PC-9 (cell line): ENCODE measurements at regions not wholly inside any gene's neighbourhood (a gene's known extent, or its start where the extent isn't known, plus 50 kb on each side); places are given as distances from the start of the nearest gene placed in this dataset.

Experiments used
- BruUV-seq: library from RNA; stranded (reverse); fragments of 400-500 nt; replicated peaks from 2 replicates; lab custom pipeline; 2021; lab: Mats Ljungman, UMichigan
- CTCF ChIA-PET: fragments of 300-600 bp; sonication (Branson Sonifier 250); formaldehyde crosslinking; loops from one replicate; lab custom pipeline; 2022; ENCODE audit warnings: antibody characterized with exemption; lab: Charles Lee
- POLR2A ChIA-PET: fragments of 300-600 bp; sonication (Branson Sonifier 250); formaldehyde crosslinking; loops from one replicate; lab custom pipeline; 2022; ENCODE audit warnings: antibody characterized with exemption; ENCODE audit not compliant: unreplicated experiment; lab: Charles Lee
- DNase-seq, 2 experiments: peaks; one replicate each; pipeline versions ENCODE4 v3.0.0 to v3.0.0-alpha.2; 2015 to 2022; ENCODE audit warnings: mixed read lengths in 1 of 2
- H2AFZ ChIP-seq: fragments of 200-600 bp; sonication (generic); 2 replicates; pipeline ENCODE4 v1.8.1; 2017; ENCODE audit warnings: antibody characterized with exemption
- H3F3A ChIP-seq: fragments of 200-600 bp; sonication (generic); 2 replicates; pipeline ENCODE4 v1.8.1; 2017; ENCODE audit warnings: antibody characterized with exemption, mild to moderate bottlenecking, low read depth; ENCODE audit not compliant: insufficient read depth
- H3K27ac ChIP-seq: fragments of 200-600 bp; sonication (generic); 2 replicates; pipeline ENCODE4 v1.6.1; 2016; ENCODE audit warnings: mixed run types
- H3K27me3 ChIP-seq: fragments of 200-600 bp; sonication (generic); 2 replicates; pipeline ENCODE4 v1.6.1; 2016; ENCODE audit warnings: low read depth, mixed run types; ENCODE audit not compliant: insufficient read depth
- H3K36me3 ChIP-seq: fragments of 200-600 bp; sonication (generic); 2 replicates; pipeline ENCODE4 v1.6.1; 2016; ENCODE audit warnings: low read depth, mixed run types
- H3K4me1 ChIP-seq: fragments of 200-600 bp; sonication (generic); replicated peaks from 2 replicates; pipeline ENCODE4 v1.6.1; 2016; ENCODE audit warnings: mixed run types; ENCODE audit not compliant: insufficient read depth
- H3K4me2 ChIP-seq: fragments of 200-600 bp; sonication (generic); 2 replicates; pipeline ENCODE4 v1.6.1; 2017; ENCODE audit warnings: mixed run types
- H3K4me3 ChIP-seq: fragments of 200-600 bp; sonication (generic); 2 replicates; pipeline ENCODE4 v1.6.1; 2016; ENCODE audit warnings: mixed run types
- H3K79me2 ChIP-seq: fragments of 200-600 bp; sonication (generic); 2 replicates; pipeline ENCODE4 v1.6.1; 2017; ENCODE audit warnings: low read depth, mixed run types
- H3K9me2 ChIP-seq: fragments of 200-600 bp; sonication (generic); 2 replicates; pipeline ENCODE4 v1.8.1; 2017; ENCODE audit warnings: mild to moderate bottlenecking; ENCODE audit not compliant: insufficient read depth
- H3K9me3 ChIP-seq: fragments of 200-600 bp; sonication (generic); 2 replicates; pipeline ENCODE4 v1.8.1; 2016; ENCODE audit warnings: low read depth; ENCODE audit not compliant: insufficient read depth
- H4K20me1 ChIP-seq: fragments of 200-600 bp; sonication (generic); 2 replicates; pipeline ENCODE4 v1.8.1; 2017; ENCODE audit not compliant: insufficient read depth
- CTCF ChIP-seq: fragments of 200-600 bp; sonication (generic); conservative IDR thresholded peaks from 2 replicates; pipeline ENCODE4 v1.6.1; 2017; ENCODE audit warnings: mixed run types, antibody characterized with exemption, mild to moderate bottlenecking, moderate library complexity
- EZH2 ChIP-seq: fragments of 200-600 bp; sonication (generic); IDR thresholded peaks from 2 replicates; pipeline ENCODE4 v1.8.0; 2017; ENCODE audit warnings: antibody characterized with exemption, low read depth
- intact Hi-C: fragments of 100-400 bp; cut with micrococcal nuclease; formaldehyde crosslinking; loops from one replicate; pipeline ENCODE4 v1.10.0; 2022; ENCODE audit not compliant: unreplicated experiment

GRCh38 chr11:33476945-33477606 is 219.9 kb downstream of the HIPK3 start:
- Histone ChIP-seq H3K4me3 (no peak overlapping the region), H3K79me2 (no peaks in the 10 kb centered on the region), H3F3A (0 out of 2 replicates have a peak, but pooled peaks cover 12% of the 10 kb centered on the region), H2AFZ (no peak overlapping the region), H3K9me2 (no peaks in the 10 kb centered on the region), H3K4me1 (peaks cover 12% of the 10 kb centered on the region), H3K4me2 (0 out of 2 replicates have a peak overlapping the region, but pooled peaks have one; percentile 25), H3K36me3 (no peaks in the 10 kb centered on the region), H4K20me1 (no peaks in the 10 kb centered on the region), H3K9me3 (no peaks in the 10 kb centered on the region), H3K27ac (no peak overlapping the region), H3K27me3 (no peaks in the 10 kb centered on the region)
- ChIA-PET CTCF (no interaction called here), POLR2A (no interaction called here)
- no TSS peak for BruUV-seq
- TF ChIP-seq CTCF: no peak
- TF ChIP-seq EZH2: no peak
- DNase-seq: no peak
- intact Hi-C loops: no loop called here

GRCh38 chr11:33475993-33476392 is 218.8 kb downstream of the HIPK3 start:
- no peak overlapping the region for H3K4me3 ChIP-seq
- H3F3A ChIP-seq: 0 out of 2 replicates have a peak, but pooled peaks cover 12% of the 10 kb centered on the region
- H3K79me2 ChIP-seq: no peaks in the 10 kb centered on the region
- TF ChIP-seq EZH2 (no peak), CTCF (no peak)
- no peak overlapping the region for H2AFZ ChIP-seq
- H4K20me1 ChIP-seq: no peaks in the 10 kb centered on the region
- no peak overlapping the region for H3K4me2 ChIP-seq
- no peaks in the 10 kb centered on the region for H3K9me3 ChIP-seq
- intact Hi-C loops: no loop called here
- H3K27ac ChIP-seq: no peak overlapping the region
- no peaks in the 10 kb centered on the region for H3K36me3 ChIP-seq
- no peak for DNase-seq
- ChIA-PET CTCF (no interaction called here), POLR2A (no interaction called here)
- H3K9me2 ChIP-seq: no peaks in the 10 kb centered on the region
- H3K27me3 ChIP-seq: no peaks in the 10 kb centered on the region
- peaks cover 12% of the 10 kb centered on the region for H3K4me1 ChIP-seq
- BruUV-seq: no TSS peak

- Histone ChIP-seq H3K36me3 (no peaks in the 10 kb centered on the region), H2AFZ (no peak overlapping the region), H3K27me3 (no peaks in the 10 kb centered on the region), H3K79me2 (no peaks in the 10 kb centered on the region), H4K20me1 (no peaks in the 10 kb centered on the region), H3K9me2 (no peaks in the 10 kb centered on the region), H3K27ac (no peak overlapping the region), H3K4me3 (no peak overlapping the region), H3K9me3 (no peaks in the 10 kb centered on the region), H3F3A (0 out of 2 replicates have a peak, but pooled peaks cover 12% of the 10 kb centered on the region), H3K4me2 (no peak overlapping the region), H3K4me1 (peaks cover 12% of the 10 kb centered on the region)
- no peak for DNase-seq
- ChIA-PET CTCF (no interaction called here), POLR2A (no interaction called here)
- no TSS peak for BruUV-seq
- TF ChIP-seq EZH2: no peak
- TF ChIP-seq CTCF: no peak
- intact Hi-C loops: no loop called here
These were observed 217.7 kb downstream of the HIPK3 start for GRCh38 chr11:33474866-33475265.
